ENCODE measurements at regions not wholly inside any gene's neighbourhood (a gene's known extent, or its start where the extent isn't known, plus 50 kb on each side); places are given as distances from the start of the nearest gene placed in this dataset.

GRCh38 chr3:17972030-17972429, 229.6 kb upstream of the TBC1D5 start (continued):
- no peak for TF ChIP-seq ZNF425 (CRISPR knock-in tag; conservative IDR thresholded peaks at IDR 0.05)
- TF ChIP-seq GRHL2 (CRISPR knock-in tag; IDR thresholded peaks at IDR 0.05; ENCODE audit: insufficient replicate concordance, severe bottlenecking) = no peak
- TF ChIP-seq JUN (CRISPR knock-in tag; IDR thresholded peaks at IDR 0.05) = no peak
- no peak for TF ChIP-seq ATF6 (CRISPR knock-in tag; IDR thresholded peaks at IDR 0.05)
- no peak for TF ChIP-seq SMAD3 (CRISPR knock-in tag; IDR thresholded peaks at IDR 0.05; ENCODE audit: borderline replicate concordance)
- TF ChIP-seq CREM (CRISPR knock-in tag; IDR thresholded peaks at IDR 0.05) = no peak
- TF ChIP-seq E2F4 (CRISPR knock-in tag; IDR thresholded peaks at IDR 0.05; ENCODE audit: borderline replicate concordance, low read depth) = no peak
- TF ChIP-seq ELF4 (CRISPR knock-in tag; IDR thresholded peaks at IDR 0.05; ENCODE audit: low read depth) = no peak
- no peak for TF ChIP-seq NR2C2 (CRISPR knock-in tag; IDR thresholded peaks at IDR 0.05)

GRCh38 chr3:17969985-17970568, 227.6 kb upstream of the TBC1D5 start:
- Mint-ChIP-seq H3K36me3 (no peaks in the 10 kb centered on the region), H3K27ac (no peak overlapping the region), H3K27me3 (ENCODE audit: low read depth) (no peaks in the 10 kb centered on the region), H3K4me3 (no peak overlapping the region), H3K9me3 (no peaks in the 10 kb centered on the region), H3K4me1 (peaks cover 32% of the 10 kb centered on the region)
- POLR2A ChIA-PET = no interaction called here
- no peak for ATAC-seq
- no peak for DNase-seq (ENCODE audit: low spot score)
- CTCF ChIA-PET = interaction anchor here (0.8 to 1.4 kb wide), 3 partner anchors 9 to 325 kb away, joined by 3 to 4 read pairs (median 3); no protein-coding TSS in a partner anchor
- TF ChIP-seq MYBL2 (CRISPR knock-in tag; IDR thresholded peaks at IDR 0.05) = no peak

GRCh38 chr3:17969244-17969643, 226.8 kb upstream of the TBC1D5 start:
- Mint-ChIP-seq H3K27ac (no peak overlapping the region), H3K27me3 (ENCODE audit: low read depth) (no peaks in the 10 kb centered on the region), H3K4me1 (peaks cover 32% of the 10 kb centered on the region), H3K9me3 (no peaks in the 10 kb centered on the region), H3K36me3 (no peaks in the 10 kb centered on the region), H3K4me3 (no peak overlapping the region)
- TF ChIP-seq SMAD4 (CRISPR knock-in tag; IDR thresholded peaks at IDR 0.05) = no peak
- TF ChIP-seq STAT6 (CRISPR knock-in tag; conservative IDR thresholded peaks at IDR 0.05; ENCODE audit: low read depth) = no peak
- no peak for TF ChIP-seq GRHL2 (CRISPR knock-in tag; IDR thresholded peaks at IDR 0.05; ENCODE audit: insufficient replicate concordance, severe bottlenecking)
- no peak for TF ChIP-seq ZNF423 (CRISPR knock-in tag; IDR thresholded peaks at IDR 0.05)
- TF ChIP-seq JUN (CRISPR knock-in tag; IDR thresholded peaks at IDR 0.05) = no peak
- TF ChIP-seq SP1 (CRISPR knock-in tag; conservative IDR thresholded peaks at IDR 0.05) = no peak
- no peak for TF ChIP-seq ZBTB43 (CRISPR knock-in tag; IDR thresholded peaks at IDR 0.05)
- TF ChIP-seq ZNF416 (CRISPR knock-in tag; IDR thresholded peaks at IDR 0.05) = no peak
- no peak for DNase-seq (ENCODE audit: low spot score)
- POLR2A ChIA-PET = no interaction called here
- CTCF ChIA-PET = interaction anchor here (0.8 to 1.4 kb wide), 3 partner anchors 10 to 326 kb away, joined by 3 to 4 read pairs (median 3); no protein-coding TSS in a partner anchor
- ATAC-seq = no peak

Measured in WTC11 (cell line).